Colonic mucosa (tissue), 4 donors: ENCODE measurements at regions not wholly inside any gene's neighbourhood (a gene's known extent, or its start where the extent isn't known, plus 50 kb on each side); places are given as distances from the start of the nearest gene placed in this dataset.

Experiments used
- DNase-seq: peaks from one replicate; pipeline ENCODE4 v3.0.0-alpha.2; 2020
- H3K27ac ChIP-seq: fragments of 200-600 bp; one replicate; pipeline ENCODE4 v1.8.0; 2021
- H3K27me3 ChIP-seq: fragments of 200-600 bp; one replicate; pipeline ENCODE4 v1.8.0; 2021
- H3K36me3 ChIP-seq: fragments of 200-600 bp; one replicate; pipeline ENCODE4 v1.8.0; 2021
- H3K4me1 ChIP-seq: fragments of 200-600 bp; one replicate; pipeline ENCODE4 v1.8.0; 2021; ENCODE audit warnings: mild to moderate bottlenecking
- H3K4me3 ChIP-seq: fragments of 200-600 bp; one replicate; pipeline ENCODE4 v1.8.0; 2021
- H3K9ac ChIP-seq, 2 donors: one replicate each; pipeline ENCODE4 v1.7.0; 2013; ENCODE audit warnings: control low read depth in 2 of 2, low read depth in 2 of 2, low read length in 2 of 2
- H3K9me3 ChIP-seq: fragments of 200-600 bp; one replicate; pipeline ENCODE4 v1.8.0; 2021
- CTCF ChIP-seq: fragments of 200-600 bp; IDR thresholded peaks from one replicate; pipeline ENCODE4 v1.8.0; 2022; ENCODE audit warnings: antibody characterized with exemption, mild to moderate bottlenecking
- intact Hi-C: fragments of 100-400 bp; cut with DNase I; formaldehyde crosslinking; loops from one replicate; pipeline ENCODE4 v1.14.1; 2022
- donor health status: healthy.
- donor health status: DM: no; HTN: no; CAD: no.
- donor health status: DM: no; HTN: no; CAD: no.

DNA sequence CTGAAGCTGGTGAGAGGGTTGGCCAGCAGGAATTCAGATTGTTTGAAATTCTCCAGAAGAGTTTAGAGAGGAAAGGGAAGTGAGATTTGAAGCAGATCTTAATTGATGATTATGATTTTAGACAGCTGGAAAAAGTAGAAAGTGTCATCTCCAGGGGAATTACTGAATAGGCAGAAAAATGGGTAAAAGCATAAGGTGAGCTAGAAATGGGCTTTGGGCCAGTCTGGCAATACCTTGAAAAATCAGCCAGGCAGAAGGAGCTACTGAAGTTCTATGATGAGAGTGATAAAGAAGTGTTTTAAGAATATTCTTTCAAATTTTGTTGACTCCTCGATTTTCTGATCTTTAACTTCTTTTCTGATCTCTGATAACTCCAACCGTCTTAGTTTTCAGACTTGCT is 172.9 kb upstream of the CCDC150 start:
- no peak overlapping the region for H3K9ac ChIP-seq
- no peaks in the 10 kb centered on the region for H3K27me3 ChIP-seq
- no peaks in the 10 kb centered on the region for H3K9me3 ChIP-seq
- H3K36me3 ChIP-seq: no peaks in the 10 kb centered on the region
- no peak overlapping the region for H3K4me3 ChIP-seq
- H3K27ac ChIP-seq: no peak overlapping the region
- no peak for DNase-seq
- intact Hi-C loops: no loop called here
- no peaks in the 10 kb centered on the region for H3K4me1 ChIP-seq
- TF ChIP-seq CTCF: no peak

DNA sequence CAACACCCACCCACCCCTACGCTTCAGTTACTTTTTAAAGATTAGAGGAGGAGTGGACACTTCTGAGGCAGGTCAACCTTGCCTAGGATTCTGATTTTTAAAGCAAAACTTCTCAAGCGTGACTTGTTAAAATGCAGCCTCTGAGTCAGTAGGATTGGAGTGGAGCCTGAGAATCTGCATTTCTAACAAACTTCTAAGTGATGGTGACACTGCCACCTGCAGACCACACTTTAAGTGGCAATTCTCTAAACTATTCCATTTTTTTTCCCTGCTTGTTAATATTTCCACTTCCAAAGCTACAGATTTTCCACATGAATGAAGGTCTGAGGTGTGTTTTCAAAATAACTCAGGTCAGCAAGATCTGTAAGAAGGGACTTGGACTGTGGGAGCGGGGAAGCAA is 171.1 kb upstream of the CCDC150 start:
- Histone ChIP-seq H3K9me3 (no peaks in the 10 kb centered on the region), H3K36me3 (no peaks in the 10 kb centered on the region), H3K27me3 (no peaks in the 10 kb centered on the region), H3K27ac (no peak overlapping the region), H3K4me3 (no peak overlapping the region), H3K9ac (no peak overlapping the region), H3K4me1 (no peaks in the 10 kb centered on the region)
- DNase-seq: no peak
- no peak for TF ChIP-seq CTCF
- intact Hi-C loops: no loop called here

DNA sequence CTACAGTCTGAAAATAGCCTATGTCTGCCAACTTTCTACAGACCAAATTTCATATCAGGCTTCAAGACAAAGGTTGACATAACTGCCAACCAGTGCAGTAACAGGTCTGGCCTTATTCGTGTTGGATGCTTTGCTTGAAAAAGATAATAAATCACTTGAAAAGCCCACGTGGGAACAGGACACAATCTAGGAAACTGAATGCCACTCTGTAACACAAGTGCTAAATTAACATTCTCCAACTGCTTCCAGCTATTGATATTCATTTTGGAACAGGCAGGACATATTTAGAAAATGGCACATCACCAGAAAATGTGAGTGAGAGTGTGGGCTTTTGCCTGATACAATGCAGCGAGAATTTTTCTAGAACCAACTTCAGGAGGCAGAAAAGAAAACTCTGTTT is 165.9 kb upstream of the CCDC150 start:
- no peaks in the 10 kb centered on the region for H3K36me3 ChIP-seq
- intact Hi-C loops: no loop called here
- no peak for TF ChIP-seq CTCF
- H3K9ac ChIP-seq: no peak overlapping the region
- no peaks in the 10 kb centered on the region for H3K9me3 ChIP-seq
- H3K4me1 ChIP-seq: no peaks in the 10 kb centered on the region
- DNase-seq: no peak
- H3K27ac ChIP-seq: no peak overlapping the region
- no peaks in the 10 kb centered on the region for H3K27me3 ChIP-seq
- H3K4me3 ChIP-seq: no peak overlapping the region

GRCh38 chr2:196475611-196476010 is 163.9 kb upstream of the CCDC150 start:
- Histone ChIP-seq H3K27me3 (no peaks in the 10 kb centered on the region), H3K9me3 (no peaks in the 10 kb centered on the region), H3K4me3 (no peak overlapping the region), H3K27ac (no peak overlapping the region), H3K4me1 (no peaks in the 10 kb centered on the region), H3K36me3 (no peaks in the 10 kb centered on the region), H3K9ac (no peak overlapping the region)
- TF ChIP-seq CTCF: no peak
- intact Hi-C loops: no loop called here
- no peak for DNase-seq

- DNase-seq: no peak
- Histone ChIP-seq H3K9me3 (no peaks in the 10 kb centered on the region), H3K27me3 (no peaks in the 10 kb centered on the region), H3K27ac (no peak overlapping the region), H3K4me1 (no peaks in the 10 kb centered on the region), H3K36me3 (no peaks in the 10 kb centered on the region), H3K9ac (no peak overlapping the region), H3K4me3 (no peak overlapping the region)
- TF ChIP-seq CTCF: no peak
- intact Hi-C loops: no loop called here
Observed at GRCh38 chr2:196478588-196478987, 160.9 kb upstream of the CCDC150 start.

GRCh38 chr2:196479350-196479749 is 160.2 kb upstream of the CCDC150 start:
- Histone ChIP-seq H3K4me1 (no peaks in the 10 kb centered on the region), H3K27ac (no peak overlapping the region), H3K4me3 (no peak overlapping the region), H3K36me3 (no peaks in the 10 kb centered on the region), H3K9me3 (no peaks in the 10 kb centered on the region), H3K27me3 (no peaks in the 10 kb centered on the region), H3K9ac (no peak overlapping the region)
- TF ChIP-seq CTCF: no peak
- intact Hi-C loops: no loop called here
- DNase-seq: no peak
